ENCODE measurements at regions not wholly inside any gene's neighbourhood (a gene's known extent, or its start where the extent isn't known, plus 50 kb on each side); places are given as distances from the start of the nearest gene placed in this dataset.

- H3K36me3 ChIP-seq (ENCODE audit: insufficient read depth, low read length): no peaks in the 10 kb centered on the region
- TF ChIP-seq MXI1 (conservative IDR thresholded peaks at IDR 0.05; ENCODE audit: poor library complexity, severe bottlenecking) (no peak), POLR2AphosphoS5 (IDR thresholded peaks at IDR 0.05) (no peak), TAF1 (IDR thresholded peaks at IDR 0.05; ENCODE audit: low read depth) (no peak), SMC3 (conservative IDR thresholded peaks at IDR 0.05; ENCODE audit: poor library complexity) (no peak), RAD21 (conservative IDR thresholded peaks at IDR 0.05) (no peak), EZH2 (IDR thresholded peaks at IDR 0.05; ENCODE audit: borderline replicate concordance, insufficient read depth, low read length, poor library complexity, severe bottlenecking) (no peak), CTCF (IDR thresholded peaks at IDR 0.05; ENCODE audit: poor library complexity, severe bottlenecking) (no peak), REST (IDR thresholded peaks at IDR 0.05; ENCODE audit: borderline replicate concordance) (no peak), EP300 (conservative IDR thresholded peaks at IDR 0.05; ENCODE audit: poor library complexity, severe bottlenecking) (no peak)
- H3K79me2 ChIP-seq (replicated peaks; ENCODE audit: insufficient read depth, low read length): no peaks in the 10 kb centered on the region
- H3F3A ChIP-seq (ENCODE audit: insufficient read depth, low read length, poor library complexity, severe bottlenecking): no peaks in the 10 kb centered on the region
- no peak overlapping the region for H2AFZ ChIP-seq (ENCODE audit: low read depth, low read length)
- H3K4me2 ChIP-seq (ENCODE audit: low read length): no peak overlapping the region
- no peak overlapping the region for H3K4me3 ChIP-seq (ENCODE audit: low read length)
- H3K27me3 ChIP-seq (ENCODE audit: insufficient read depth, low read depth, low read length): no peaks in the 10 kb centered on the region
- no peak overlapping the region for H3K27ac ChIP-seq (ENCODE audit: low read length)
- no peaks in the 10 kb centered on the region for H4K20me1 ChIP-seq (ENCODE audit: insufficient read depth)
- H3K9ac ChIP-seq (ENCODE audit: low read length): no peak overlapping the region
- H3K9me3 ChIP-seq (ENCODE audit: low read length): no peaks in the 10 kb centered on the region
- no peaks in the 10 kb centered on the region for H3K9me2 ChIP-seq (ENCODE audit: insufficient read depth, low read length)
These were observed 56.5 kb downstream of the NAV1 start for GRCh38 chr1:201595381-201595780.

GRCh38 chr1:201596101-201596868 lies 57.4 kb downstream of the NAV1 start:
- H3K4me2 ChIP-seq (ENCODE audit: low read length): no peak overlapping the region
- TF ChIP-seq RAD21 (conservative IDR thresholded peaks at IDR 0.05) (no peak), TAF1 (IDR thresholded peaks at IDR 0.05; ENCODE audit: low read depth) (no peak)
- H3K9me2 ChIP-seq (ENCODE audit: insufficient read depth, low read length): no peaks in the 10 kb centered on the region
- no peak overlapping the region for H3K9ac ChIP-seq (ENCODE audit: low read length)
- H3F3A ChIP-seq (ENCODE audit: insufficient read depth, low read length, poor library complexity, severe bottlenecking): no peaks in the 10 kb centered on the region
- H2AFZ ChIP-seq (ENCODE audit: low read depth, low read length): no peak overlapping the region
- H3K27ac ChIP-seq (ENCODE audit: low read length): no peak overlapping the region
- no peaks in the 10 kb centered on the region for H3K79me2 ChIP-seq (replicated peaks; ENCODE audit: insufficient read depth, low read length)
- no peaks in the 10 kb centered on the region for H3K27me3 ChIP-seq (ENCODE audit: insufficient read depth, low read depth, low read length)
- no peaks in the 10 kb centered on the region for H3K36me3 ChIP-seq (ENCODE audit: insufficient read depth, low read length)
- H3K4me3 ChIP-seq (ENCODE audit: low read length): no peak overlapping the region
- H4K20me1 ChIP-seq (ENCODE audit: insufficient read depth): no peaks in the 10 kb centered on the region
- H3K9me3 ChIP-seq (ENCODE audit: low read length): no peaks in the 10 kb centered on the region
